Thyroid gland (tissue), 4 donors: ENCODE measurements at regions not wholly inside any gene's neighbourhood (a gene's known extent, or its start where the extent isn't known, plus 50 kb on each side); places are given as distances from the start of the nearest gene placed in this dataset.

Source experiments
- POLR2A ChIP-seq, 2 donors: fragments of 450-650 bp; IDR thresholded peaks; one replicate each; pipeline ENCODE4 v1.6.1; 2017; ENCODE audit warnings: antibody characterized with exemption in 2 of 2, mild to moderate bottlenecking in 2 of 2, moderate library complexity in 1 of 2
- TF ChIP-seq, protein P1 (sequence below), 6 experiments: fragments of 200-600 bp in 3 of 6; fragments of 450-650 bp in 3 of 6; sonication (generic) in 3 of 6; IDR thresholded peaks; one replicate each; pipeline ENCODE4 v1.5.1; 2016 to 2019; ENCODE audit warnings: antibody characterized with exemption in 6 of 6, mild to moderate bottlenecking in 2 of 6, inconsistent platforms in 1 of 6, moderate library complexity in 1 of 6

- TF ChIP-seq, protein P1, sequence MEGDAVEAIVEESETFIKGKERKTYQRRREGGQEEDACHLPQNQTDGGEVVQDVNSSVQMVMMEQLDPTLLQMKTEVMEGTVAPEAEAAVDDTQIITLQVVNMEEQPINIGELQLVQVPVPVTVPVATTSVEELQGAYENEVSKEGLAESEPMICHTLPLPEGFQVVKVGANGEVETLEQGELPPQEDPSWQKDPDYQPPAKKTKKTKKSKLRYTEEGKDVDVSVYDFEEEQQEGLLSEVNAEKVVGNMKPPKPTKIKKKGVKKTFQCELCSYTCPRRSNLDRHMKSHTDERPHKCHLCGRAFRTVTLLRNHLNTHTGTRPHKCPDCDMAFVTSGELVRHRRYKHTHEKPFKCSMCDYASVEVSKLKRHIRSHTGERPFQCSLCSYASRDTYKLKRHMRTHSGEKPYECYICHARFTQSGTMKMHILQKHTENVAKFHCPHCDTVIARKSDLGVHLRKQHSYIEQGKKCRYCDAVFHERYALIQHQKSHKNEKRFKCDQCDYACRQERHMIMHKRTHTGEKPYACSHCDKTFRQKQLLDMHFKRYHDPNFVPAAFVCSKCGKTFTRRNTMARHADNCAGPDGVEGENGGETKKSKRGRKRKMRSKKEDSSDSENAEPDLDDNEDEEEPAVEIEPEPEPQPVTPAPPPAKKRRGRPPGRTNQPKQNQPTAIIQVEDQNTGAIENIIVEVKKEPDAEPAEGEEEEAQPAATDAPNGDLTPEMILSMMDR (IDR thresholded peaks at IDR 0.05) = no peak
- TF ChIP-seq POLR2A (IDR thresholded peaks at IDR 0.05) = no peak
These were observed 928.0 kb upstream of the FAT3 start for GRCh38 chr11:91296629-91297028.
